ENCODE measurements at regions not wholly inside any gene's neighbourhood (a gene's known extent, or its start where the extent isn't known, plus 50 kb on each side); places are given as distances from the start of the nearest gene placed in this dataset.

DNA sequence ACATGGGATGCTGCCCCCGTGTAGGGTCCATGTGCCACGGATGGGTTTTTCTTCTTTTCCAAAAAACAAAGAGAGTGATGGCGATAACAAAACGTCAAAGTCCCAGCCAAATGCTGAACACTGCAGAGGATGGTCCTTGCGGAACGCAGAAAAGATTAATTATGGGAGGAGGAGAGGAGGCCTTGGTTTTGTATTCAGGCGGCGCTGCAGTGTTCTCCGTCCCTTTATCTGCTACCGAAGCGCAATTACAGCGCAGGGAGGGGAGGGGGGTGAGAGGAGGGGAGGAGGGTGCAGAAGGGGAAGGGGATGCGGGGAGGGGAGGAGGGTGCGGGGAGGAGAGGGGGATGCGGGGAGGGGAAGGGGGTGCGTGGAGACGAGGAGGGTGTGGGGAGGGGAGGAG is 131.8 kb upstream of the PRKCQ start:
- no peak for DNase-seq (ENCODE audit: low read depth, low spot score)
- Histone ChIP-seq H3K9me1 (replicated peaks; ENCODE audit: control insufficient read depth, extremely low read depth, insufficient read depth, low read length) (no peaks in the 10 kb centered on the region), H3K79me2 (ENCODE audit: control insufficient read depth, insufficient read depth, low read length) (no peaks in the 10 kb centered on the region), H3K27ac (ENCODE audit: insufficient read depth, low read depth, low read length) (no peak overlapping the region), H3K27me3 (ENCODE audit: control insufficient read depth in 2 of 2, insufficient read depth in 2 of 2, low read length in 2 of 2) (peaks cover 2 to 5% of the 10 kb centered on the region in 2 experiments), H2AFZ (ENCODE audit: low read depth, low read length) (no peak overlapping the region), H3K9ac (replicated peaks; ENCODE audit: extremely low read depth, insufficient read depth, low read length) (no peak overlapping the region), H3K4me1 (ENCODE audit: control insufficient read depth, extremely low read depth, insufficient read depth, low read length) (no peaks in the 10 kb centered on the region), H3K9me3 (replicated peaks; ENCODE audit: control insufficient read depth, insufficient read depth, low read length) (no peaks in the 10 kb centered on the region), H3K4me3 (replicated peaks in 1 of 3; ENCODE audit: insufficient read depth in 1 of 3, low read depth in 1 of 3, low read length in 3 of 3) (no peak overlapping the region), H4K20me1 (replicated peaks; ENCODE audit: control insufficient read depth, extremely low read depth, insufficient read depth, low read length) (no peaks in the 10 kb centered on the region), H3K36me3 (ENCODE audit: control insufficient read depth in 2 of 2, extremely low read depth in 1 of 2, insufficient read depth in 2 of 2, low read length in 2 of 2) (no peaks in the 10 kb centered on the region), H3K4me2 (ENCODE audit: insufficient read depth, low read length) (no peak overlapping the region)
- ChIA-PET CTCF (no interaction called here), POLR2A (no interaction called here)
- no TSS peak for BruUV-seq (replicated peaks)
- intact Hi-C loops (cut with micrococcal nuclease) (no loop called here), dilution Hi-C loops (cut with MboI; ENCODE audit: extremely low pct_ligation_motif_present, low sequenced_read_pairs) (no loop called here)
- TF ChIP-seq POLR2AphosphoS5 (IDR thresholded peaks at IDR 0.05; ENCODE audit: insufficient read depth, low read depth, low read length) (no peak), JUN (IDR thresholded peaks at IDR 0.05; ENCODE audit: borderline replicate concordance, insufficient read depth, insufficient read length, low read depth) (no peak), EZH2 (IDR thresholded peaks at IDR 0.05; ENCODE audit: borderline replicate concordance, low read depth, low read length, severe bottlenecking) (no peak), POLR2A (IDR thresholded peaks at IDR 0.05; ENCODE audit: low read depth, low read length) (no peak), FOS (IDR thresholded peaks at IDR 0.05; ENCODE audit: borderline replicate concordance, insufficient read depth, low read length) (no peak), GATA2 (IDR thresholded peaks at IDR 0.05; ENCODE audit: insufficient read depth, insufficient read length, low read depth, low read length) (no peak), MYC (IDR thresholded peaks at IDR 0.05; ENCODE audit: low read depth, low read length) (no peak)
- TF ChIP-seq, protein P1, sequence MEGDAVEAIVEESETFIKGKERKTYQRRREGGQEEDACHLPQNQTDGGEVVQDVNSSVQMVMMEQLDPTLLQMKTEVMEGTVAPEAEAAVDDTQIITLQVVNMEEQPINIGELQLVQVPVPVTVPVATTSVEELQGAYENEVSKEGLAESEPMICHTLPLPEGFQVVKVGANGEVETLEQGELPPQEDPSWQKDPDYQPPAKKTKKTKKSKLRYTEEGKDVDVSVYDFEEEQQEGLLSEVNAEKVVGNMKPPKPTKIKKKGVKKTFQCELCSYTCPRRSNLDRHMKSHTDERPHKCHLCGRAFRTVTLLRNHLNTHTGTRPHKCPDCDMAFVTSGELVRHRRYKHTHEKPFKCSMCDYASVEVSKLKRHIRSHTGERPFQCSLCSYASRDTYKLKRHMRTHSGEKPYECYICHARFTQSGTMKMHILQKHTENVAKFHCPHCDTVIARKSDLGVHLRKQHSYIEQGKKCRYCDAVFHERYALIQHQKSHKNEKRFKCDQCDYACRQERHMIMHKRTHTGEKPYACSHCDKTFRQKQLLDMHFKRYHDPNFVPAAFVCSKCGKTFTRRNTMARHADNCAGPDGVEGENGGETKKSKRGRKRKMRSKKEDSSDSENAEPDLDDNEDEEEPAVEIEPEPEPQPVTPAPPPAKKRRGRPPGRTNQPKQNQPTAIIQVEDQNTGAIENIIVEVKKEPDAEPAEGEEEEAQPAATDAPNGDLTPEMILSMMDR (IDR thresholded peaks at IDR 0.05; ENCODE audit: extremely low read depth in 1 of 2, insufficient read depth in 1 of 2, low read depth in 1 of 2, low read length in 2 of 2), result no peak
- TF ChIP-seq, protein P2, sequence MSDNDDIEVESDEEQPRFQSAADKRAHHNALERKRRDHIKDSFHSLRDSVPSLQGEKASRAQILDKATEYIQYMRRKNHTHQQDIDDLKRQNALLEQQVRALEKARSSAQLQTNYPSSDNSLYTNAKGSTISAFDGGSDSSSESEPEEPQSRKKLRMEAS (IDR thresholded peaks at IDR 0.05; ENCODE audit: insufficient read depth, insufficient read length), result no peak
- no peak for FAIRE-seq
